GM12872 (cell line): ENCODE measurements at regions not wholly inside any gene's neighbourhood (a gene's known extent, or its start where the extent isn't known, plus 50 kb on each side); places are given as distances from the start of the nearest gene placed in this dataset.

Experiments used
- TF ChIP-seq, protein P1 (sequence below): IDR thresholded peaks from 3 replicates; pipeline ENCODE4 v1.5.1; 2011; ENCODE audit warnings: low read depth, mild to moderate bottlenecking, low read length, moderate library complexity; ENCODE audit not compliant: insufficient read depth

DNA sequence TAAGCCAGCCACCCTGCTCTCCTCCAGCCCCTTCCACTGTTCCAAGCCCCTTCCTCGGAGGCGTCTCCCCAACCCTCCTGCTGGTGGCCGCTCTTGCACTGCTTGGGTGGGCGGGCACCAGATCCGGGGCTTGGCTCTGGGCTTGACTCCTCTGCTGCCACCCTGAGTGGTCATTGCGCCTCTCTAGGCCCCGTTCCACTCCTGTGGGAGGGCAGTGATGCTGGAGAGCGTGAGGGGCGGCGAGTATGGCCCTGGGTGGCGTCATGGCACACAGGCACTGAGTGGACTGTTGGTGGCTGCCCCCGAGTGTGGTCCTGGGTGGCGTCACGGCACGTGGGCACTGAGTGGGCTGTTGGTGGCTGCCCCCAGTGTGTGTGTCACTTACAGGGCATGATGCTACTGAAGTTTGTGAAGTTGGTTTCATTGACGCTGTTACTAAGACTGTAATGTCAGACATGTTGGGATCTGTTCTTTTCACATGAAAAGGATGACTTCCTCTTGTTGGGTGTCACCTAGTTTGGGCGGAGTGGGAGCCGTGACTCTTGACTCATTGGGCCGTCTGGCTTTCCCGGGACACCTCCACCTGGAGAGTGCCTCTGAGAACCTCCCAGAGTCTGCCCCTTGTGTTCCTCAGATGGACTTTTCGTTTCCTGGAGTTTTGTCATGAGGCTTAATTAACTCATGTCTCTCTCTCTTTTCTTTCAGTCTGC, 55.9 kb upstream of the HGFAC start:
- TF ChIP-seq, protein P1, sequence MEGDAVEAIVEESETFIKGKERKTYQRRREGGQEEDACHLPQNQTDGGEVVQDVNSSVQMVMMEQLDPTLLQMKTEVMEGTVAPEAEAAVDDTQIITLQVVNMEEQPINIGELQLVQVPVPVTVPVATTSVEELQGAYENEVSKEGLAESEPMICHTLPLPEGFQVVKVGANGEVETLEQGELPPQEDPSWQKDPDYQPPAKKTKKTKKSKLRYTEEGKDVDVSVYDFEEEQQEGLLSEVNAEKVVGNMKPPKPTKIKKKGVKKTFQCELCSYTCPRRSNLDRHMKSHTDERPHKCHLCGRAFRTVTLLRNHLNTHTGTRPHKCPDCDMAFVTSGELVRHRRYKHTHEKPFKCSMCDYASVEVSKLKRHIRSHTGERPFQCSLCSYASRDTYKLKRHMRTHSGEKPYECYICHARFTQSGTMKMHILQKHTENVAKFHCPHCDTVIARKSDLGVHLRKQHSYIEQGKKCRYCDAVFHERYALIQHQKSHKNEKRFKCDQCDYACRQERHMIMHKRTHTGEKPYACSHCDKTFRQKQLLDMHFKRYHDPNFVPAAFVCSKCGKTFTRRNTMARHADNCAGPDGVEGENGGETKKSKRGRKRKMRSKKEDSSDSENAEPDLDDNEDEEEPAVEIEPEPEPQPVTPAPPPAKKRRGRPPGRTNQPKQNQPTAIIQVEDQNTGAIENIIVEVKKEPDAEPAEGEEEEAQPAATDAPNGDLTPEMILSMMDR: no peak

GRCh38 chr4:3386526-3386925, 55.2 kb upstream of the HGFAC start:
- TF ChIP-seq, protein P1: no peak

DNA sequence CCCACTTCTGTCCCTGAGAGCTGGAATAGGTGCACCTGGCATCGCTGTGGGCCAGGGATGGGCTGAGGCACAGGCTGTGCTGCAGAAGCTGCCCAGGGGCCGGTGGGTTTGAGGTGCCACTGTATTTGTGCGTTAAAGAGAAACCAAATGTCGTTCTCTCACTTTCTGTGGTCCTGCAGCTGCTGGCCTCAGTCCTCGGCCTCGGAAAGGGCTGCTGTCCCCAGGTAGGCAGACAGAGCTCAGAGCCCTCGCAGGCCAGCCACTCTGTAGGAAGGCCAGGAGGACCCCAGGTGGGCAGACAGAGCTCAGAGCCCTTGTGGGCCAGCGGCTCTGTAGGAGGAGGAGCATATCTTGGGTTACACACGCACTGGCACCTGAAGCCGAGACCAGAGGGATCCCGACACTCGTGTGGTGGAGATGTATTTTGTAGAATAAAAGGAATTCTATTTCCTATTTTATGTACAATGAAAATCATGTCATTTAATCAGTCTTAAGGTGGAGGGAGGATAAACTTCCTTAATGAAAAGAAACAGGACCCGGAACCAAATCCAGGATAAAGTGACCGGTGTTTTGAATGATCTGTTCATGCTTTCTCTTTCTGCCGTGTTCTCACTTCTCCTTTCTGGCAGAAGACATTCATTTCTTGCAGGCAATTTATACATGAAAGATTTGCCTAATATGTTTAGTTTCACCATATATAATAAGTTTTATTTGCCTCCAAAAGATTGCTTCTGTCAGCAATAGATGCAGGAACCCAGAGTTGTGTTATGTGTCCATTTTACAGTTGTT, 54.4 kb upstream of the HGFAC start:
- TF ChIP-seq, protein P1: no peak

- TF ChIP-seq, protein P1: no peak
These were observed 53.8 kb upstream of the HGFAC start for GRCh38 chr4:3387943-3388361.

GRCh38 chr4:3388471-3389232, 53.1 kb upstream of the HGFAC start:
- TF ChIP-seq, protein P1: no peak

DNA sequence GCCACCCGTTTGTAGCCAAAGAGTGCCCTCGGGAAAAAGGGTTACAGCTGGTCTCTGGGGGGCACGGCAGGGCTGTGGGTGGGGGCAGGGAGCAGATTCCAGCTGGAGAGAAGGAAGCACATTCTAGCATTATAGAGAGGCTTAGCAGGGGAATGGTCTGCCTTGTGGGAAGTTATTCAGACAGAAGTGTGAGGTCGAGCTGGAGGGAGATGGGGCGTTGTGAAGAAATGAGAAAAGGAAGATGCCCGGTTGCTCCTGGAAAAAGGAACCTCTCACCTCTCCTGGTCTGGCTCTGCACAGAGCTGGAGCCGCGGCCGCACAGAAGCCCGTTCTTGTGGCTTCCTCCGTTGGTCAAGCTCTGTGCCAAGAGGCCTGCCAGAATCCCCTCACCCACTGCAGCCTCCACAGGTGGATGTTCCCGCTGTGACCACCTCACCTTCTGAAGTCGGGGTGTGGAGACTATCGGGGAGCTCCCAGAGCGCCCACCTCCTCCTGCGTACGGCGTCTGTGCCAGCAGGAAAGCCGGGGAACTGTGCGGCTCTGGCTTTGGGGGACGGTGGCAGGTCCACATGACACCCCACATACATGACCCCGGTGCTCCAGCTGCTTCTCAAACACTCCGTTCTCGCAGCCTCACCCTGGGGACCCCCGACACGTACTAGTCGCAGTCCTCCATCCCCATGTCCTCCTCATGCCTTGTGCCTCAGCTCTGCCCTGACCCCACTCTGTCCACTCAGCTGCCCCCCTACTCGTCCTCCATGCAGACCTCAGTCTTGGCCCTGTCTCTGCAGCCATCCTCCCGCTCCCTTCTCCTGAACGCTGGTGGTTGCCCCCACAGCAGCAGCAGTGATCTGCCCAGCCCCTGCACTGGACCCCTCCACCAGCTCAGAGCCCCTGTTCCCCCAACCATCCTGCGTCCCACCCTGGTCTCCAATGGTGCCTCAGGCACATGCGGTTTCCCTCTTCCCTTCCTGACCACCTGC, 52.2 kb upstream of the HGFAC start:
- TF ChIP-seq, protein P1: no peak
